ENCODE measurements at regions not wholly inside any gene's neighbourhood (a gene's known extent, or its start where the extent isn't known, plus 50 kb on each side); places are given as distances from the start of the nearest gene placed in this dataset.

- no peak for TF ChIP-seq CTCF (conservative IDR thresholded peaks at IDR 0.05; ENCODE audit: low read depth, low read length)
- TF ChIP-seq USF2 (IDR thresholded peaks at IDR 0.05; ENCODE audit: low read depth, low read length): no peak
- TF ChIP-seq POLR2A (IDR thresholded peaks at IDR 0.05; ENCODE audit: low read depth, low read length): no peak
- TF ChIP-seq MAZ (IDR thresholded peaks at IDR 0.05; ENCODE audit: borderline replicate concordance, low read depth, low read length): no peak
- TF ChIP-seq RAD21 (IDR thresholded peaks at IDR 0.05; ENCODE audit: low read length): no peak
- no peak for TF ChIP-seq BHLHE40 (IDR thresholded peaks at IDR 0.05; ENCODE audit: low read depth, low read length)
- TF ChIP-seq MXI1 (IDR thresholded peaks at IDR 0.05; ENCODE audit: borderline replicate concordance, low read depth, low read length): no peak
- no peak for TF ChIP-seq SMC3 (IDR thresholded peaks at IDR 0.05; ENCODE audit: low read depth, low read length)
- no peak for TF ChIP-seq MAFK (IDR thresholded peaks at IDR 0.05; ENCODE audit: low read depth, low read length)
- TF ChIP-seq ELK1 (IDR thresholded peaks at IDR 0.05; ENCODE audit: borderline replicate concordance, low read depth, low read length): no peak
- no peak for TF ChIP-seq CHD1 (IDR thresholded peaks at IDR 0.05; ENCODE audit: low read depth, low read length)
- no peak for TF ChIP-seq FOS (IDR thresholded peaks at IDR 0.05; ENCODE audit: low read depth, low read length)
- TF ChIP-seq RFX5 (IDR thresholded peaks at IDR 0.05; ENCODE audit: low read depth, low read length): no peak
These were observed 707.9 kb upstream of the NRSN1 start for GRCh38 chr6:23418095-23418494.
